AG10803 (cell line): ENCODE measurements at regions not wholly inside any gene's neighbourhood (a gene's known extent, or its start where the extent isn't known, plus 50 kb on each side); places are given as distances from the start of the nearest gene placed in this dataset.

Experiments
- DNase-seq: peaks from one replicate; pipeline ENCODE4 v3.0.0; 2010; ENCODE audit warnings: low read depth
- H3K4me3 ChIP-seq: 2 replicates; pipeline ENCODE4 v1.5.1; 2011; ENCODE audit warnings: mild to moderate bottlenecking, low read length, control low read depth
- TF ChIP-seq, protein P1 (sequence below): conservative IDR thresholded peaks from 2 replicates; pipeline ENCODE4 v1.5.1; 2011; ENCODE audit warnings: mild to moderate bottlenecking, low read length, control low read depth, inconsistent platforms

DNA sequence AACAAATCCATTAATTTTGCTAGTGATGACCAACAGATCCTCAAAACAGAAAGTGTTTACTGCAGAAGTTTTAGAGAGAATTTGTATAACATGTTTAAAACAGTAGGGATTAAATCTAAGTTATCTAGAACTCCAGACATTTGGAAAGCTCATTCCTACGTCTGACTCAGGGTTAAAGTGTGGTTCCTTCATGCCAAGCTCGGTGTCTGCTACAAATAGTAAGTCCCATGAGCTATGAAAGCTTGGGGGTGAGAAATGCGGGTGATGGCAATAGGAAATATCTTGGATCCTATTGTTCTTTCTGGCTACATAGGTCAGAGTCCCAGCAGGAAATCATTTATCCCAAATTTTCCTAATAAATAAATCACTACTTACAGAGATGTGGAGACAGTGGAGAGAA is 867.1 kb downstream of the UQCRFS1 start:
- no peak overlapping the region for H3K4me3 ChIP-seq
- TF ChIP-seq, protein P1, sequence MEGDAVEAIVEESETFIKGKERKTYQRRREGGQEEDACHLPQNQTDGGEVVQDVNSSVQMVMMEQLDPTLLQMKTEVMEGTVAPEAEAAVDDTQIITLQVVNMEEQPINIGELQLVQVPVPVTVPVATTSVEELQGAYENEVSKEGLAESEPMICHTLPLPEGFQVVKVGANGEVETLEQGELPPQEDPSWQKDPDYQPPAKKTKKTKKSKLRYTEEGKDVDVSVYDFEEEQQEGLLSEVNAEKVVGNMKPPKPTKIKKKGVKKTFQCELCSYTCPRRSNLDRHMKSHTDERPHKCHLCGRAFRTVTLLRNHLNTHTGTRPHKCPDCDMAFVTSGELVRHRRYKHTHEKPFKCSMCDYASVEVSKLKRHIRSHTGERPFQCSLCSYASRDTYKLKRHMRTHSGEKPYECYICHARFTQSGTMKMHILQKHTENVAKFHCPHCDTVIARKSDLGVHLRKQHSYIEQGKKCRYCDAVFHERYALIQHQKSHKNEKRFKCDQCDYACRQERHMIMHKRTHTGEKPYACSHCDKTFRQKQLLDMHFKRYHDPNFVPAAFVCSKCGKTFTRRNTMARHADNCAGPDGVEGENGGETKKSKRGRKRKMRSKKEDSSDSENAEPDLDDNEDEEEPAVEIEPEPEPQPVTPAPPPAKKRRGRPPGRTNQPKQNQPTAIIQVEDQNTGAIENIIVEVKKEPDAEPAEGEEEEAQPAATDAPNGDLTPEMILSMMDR, result no peak
- peak; percentile 35 for DNase-seq

DNA sequence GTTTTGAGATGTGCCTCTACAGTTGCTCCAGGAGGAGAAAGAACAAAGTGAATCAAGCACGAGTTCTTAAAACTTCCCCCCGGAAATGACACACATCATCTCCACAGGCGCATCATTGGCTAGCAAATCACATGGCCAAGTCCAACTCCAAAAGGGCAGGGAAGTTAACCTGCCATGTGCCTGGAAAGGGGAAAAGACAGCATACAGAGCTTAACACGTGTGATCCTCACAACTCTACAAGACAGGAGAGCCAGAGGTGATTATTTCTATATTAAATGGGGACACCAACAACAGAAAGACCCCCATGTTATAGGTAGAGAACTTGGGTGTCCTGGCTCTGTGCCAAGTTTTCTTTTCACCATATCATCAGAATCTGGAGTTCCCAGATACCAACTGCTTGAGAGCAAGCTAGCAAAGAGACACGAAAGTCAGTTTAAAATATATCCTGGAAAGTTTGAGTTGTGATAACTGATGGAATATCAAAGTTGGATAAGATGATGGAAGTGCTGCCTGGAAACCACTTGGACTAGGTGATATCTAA is 871.1 kb downstream of the UQCRFS1 start:
- TF ChIP-seq, protein P1, result no peak
- no peak for DNase-seq
- H3K4me3 ChIP-seq, result no peak overlapping the region

DNA sequence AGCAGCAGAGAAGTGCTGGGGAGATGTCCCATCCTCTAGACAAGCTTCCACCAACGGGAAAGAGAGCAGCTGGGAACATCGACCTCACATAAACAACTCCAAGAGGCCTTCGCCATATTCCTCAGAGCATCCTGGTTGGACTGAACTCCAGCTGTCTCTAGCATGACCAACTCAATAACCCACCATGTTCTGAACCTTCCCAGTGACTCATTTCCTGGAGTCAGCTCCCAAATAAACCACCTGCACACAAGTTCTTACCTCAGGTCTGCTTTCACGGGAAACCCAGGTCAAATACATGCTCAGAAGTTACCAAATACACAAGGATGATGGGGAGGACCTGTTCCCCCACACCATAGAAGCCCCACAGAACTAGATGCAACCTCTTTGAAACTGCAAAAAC is 878.5 kb downstream of the UQCRFS1 start:
- DNase-seq, result no peak
- H3K4me3 ChIP-seq, result no peak overlapping the region
- TF ChIP-seq, protein P1, result no peak

DNA sequence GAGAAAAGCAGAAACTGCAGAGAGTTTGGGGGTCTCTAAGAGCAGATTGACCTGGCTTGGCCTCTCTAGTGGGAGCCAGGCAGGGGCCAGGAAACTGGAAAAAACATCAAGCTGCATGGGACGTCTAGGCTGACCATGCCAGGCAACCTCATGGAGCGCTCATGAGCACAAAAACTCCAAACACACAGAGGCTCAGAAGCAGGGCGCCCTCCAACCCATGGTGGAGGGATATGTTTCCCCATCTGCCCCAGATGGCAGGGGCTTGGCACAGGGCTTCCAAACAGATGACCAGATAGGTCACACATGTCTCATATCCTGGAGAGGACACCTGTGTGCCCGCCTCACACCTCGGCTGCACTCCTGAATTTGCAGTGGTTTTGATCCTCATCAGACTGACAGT is 879.0 kb downstream of the UQCRFS1 start:
- no peak overlapping the region for H3K4me3 ChIP-seq
- DNase-seq, result no peak
- TF ChIP-seq, protein P1, result no peak

DNA sequence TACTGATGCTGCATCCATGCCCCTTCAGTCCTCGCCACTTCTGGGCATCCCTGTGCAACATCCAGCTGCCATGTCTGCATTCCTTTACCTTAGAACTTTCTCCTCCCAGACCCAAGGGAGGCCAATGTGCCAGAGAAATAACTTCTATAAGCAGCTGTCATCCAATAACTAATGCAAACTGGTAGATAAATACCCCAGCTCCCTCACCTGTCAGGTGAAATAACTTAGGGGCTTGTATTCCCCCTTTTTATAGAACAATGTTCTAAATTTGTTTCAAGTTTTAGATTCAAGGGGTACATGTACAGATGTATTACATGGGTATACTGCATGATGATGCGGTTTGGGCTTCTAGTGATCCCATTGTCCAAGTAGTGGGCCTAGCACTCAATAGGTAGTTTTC is 880.1 kb downstream of the UQCRFS1 start:
- H3K4me3 ChIP-seq, result no peak overlapping the region
- no peak for DNase-seq
- TF ChIP-seq, protein P1, result no peak

DNA sequence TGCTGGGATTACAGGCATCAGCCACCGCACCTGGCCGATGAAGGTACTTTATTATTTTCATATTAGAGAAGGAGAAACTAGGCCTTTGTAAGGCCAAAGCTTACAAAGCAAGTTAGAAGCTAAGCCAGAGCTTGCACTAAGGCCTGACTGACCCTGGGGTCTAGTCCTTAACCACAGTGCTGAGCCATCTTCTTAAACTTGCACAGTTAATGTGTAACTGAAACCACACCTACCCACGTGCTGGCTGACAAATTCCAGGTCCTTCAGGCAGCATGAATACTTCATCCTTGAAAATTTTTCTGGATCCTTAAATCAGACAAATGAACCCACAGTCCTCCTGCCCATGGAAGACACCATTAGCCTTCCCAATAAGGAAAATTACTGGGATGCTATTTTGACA is 880.6 kb downstream of the UQCRFS1 start:
- no peak for DNase-seq
- TF ChIP-seq, protein P1, result no peak
- H3K4me3 ChIP-seq, result no peak overlapping the region

DNA sequence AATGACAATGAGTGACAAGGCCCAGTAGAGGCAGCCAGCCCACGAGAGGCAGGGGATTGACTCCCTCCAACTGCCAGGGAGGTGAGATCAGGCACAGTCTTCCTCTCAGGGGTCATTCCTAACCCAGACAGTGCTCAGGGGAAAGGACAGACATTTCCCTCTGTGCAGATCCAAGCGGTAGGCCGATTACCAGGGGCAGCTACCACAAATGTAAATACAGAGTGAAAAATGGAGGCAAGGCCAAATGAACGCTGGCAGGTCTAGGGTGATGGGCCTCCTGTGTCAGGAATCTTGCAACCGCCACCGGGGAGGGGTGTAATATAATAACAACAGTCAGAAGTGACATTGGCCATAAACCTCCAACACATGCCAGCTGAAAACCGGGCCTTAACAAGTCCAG is 881.4 kb downstream of the UQCRFS1 start:
- TF ChIP-seq, protein P1, result no peak
- H3K4me3 ChIP-seq, result no peak overlapping the region
- no peak for DNase-seq
